ENCODE measurements at regions not wholly inside any gene's neighbourhood (a gene's known extent, or its start where the extent isn't known, plus 50 kb on each side); places are given as distances from the start of the nearest gene placed in this dataset.

GRCh38 chr12:12003609-12004008 lies 67.1 kb upstream of the BCL2L14 start:
- TF ChIP-seq CEBPB (IDR thresholded peaks at IDR 0.05; ENCODE audit: low read depth, low read length) (no peak), CTCF (conservative IDR thresholded peaks at IDR 0.05; ENCODE audit: low read depth, low read length) (no peak), BHLHE40 (IDR thresholded peaks at IDR 0.05; ENCODE audit: low read depth, low read length) (no peak), USF2 (IDR thresholded peaks at IDR 0.05; ENCODE audit: low read depth, low read length) (no peak)

Data from IMR-90 (cell line).